ENCODE measurements at regions not wholly inside any gene's neighbourhood (a gene's known extent, or its start where the extent isn't known, plus 50 kb on each side); places are given as distances from the start of the nearest gene placed in this dataset.

DNA sequence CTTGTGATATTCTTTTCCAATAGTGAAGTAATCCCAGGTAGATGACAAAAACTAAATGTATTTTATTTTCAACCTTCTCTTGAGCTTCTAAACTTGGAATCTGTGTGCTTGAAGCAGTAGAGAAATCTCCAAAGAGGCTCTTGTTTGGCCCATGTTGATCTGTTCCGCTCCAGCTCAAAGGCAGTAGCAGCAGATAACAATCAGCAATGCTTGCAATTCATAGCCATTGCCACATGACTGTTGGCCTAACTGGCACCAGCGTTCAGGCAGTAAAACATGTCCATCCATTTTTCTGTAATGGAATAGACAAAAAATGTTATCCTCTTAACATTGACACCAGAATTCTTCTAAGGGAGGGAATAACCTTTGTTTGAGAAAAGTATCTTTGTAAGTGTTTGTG lies 270.7 kb upstream of the MSX2 start:
- DNase-seq (ENCODE audit: low read depth, low spot score) (no peak), FAIRE-seq (no peak)
- Histone ChIP-seq H3K9me3 (replicated peaks; ENCODE audit: control insufficient read depth, insufficient read depth, low read length) (no peaks in the 10 kb centered on the region), H3K36me3 (ENCODE audit: control insufficient read depth in 2 of 2, extremely low read depth in 1 of 2, insufficient read depth in 2 of 2, low read length in 2 of 2) (no peaks in the 10 kb centered on the region), H3K4me1 (ENCODE audit: control insufficient read depth, extremely low read depth, insufficient read depth, low read length) (no peaks in the 10 kb centered on the region), H4K20me1 (replicated peaks; ENCODE audit: control insufficient read depth, extremely low read depth, insufficient read depth, low read length) (no peaks in the 10 kb centered on the region), H2AFZ (ENCODE audit: low read depth, low read length) (no peak overlapping the region), H3K9me1 (replicated peaks; ENCODE audit: control insufficient read depth, extremely low read depth, insufficient read depth, low read length) (no peaks in the 10 kb centered on the region), H3K27ac (ENCODE audit: insufficient read depth, low read depth, low read length) (no peak overlapping the region), H3K9ac (replicated peaks; ENCODE audit: extremely low read depth, insufficient read depth, low read length) (no peak overlapping the region), H3K79me2 (ENCODE audit: control insufficient read depth, insufficient read depth, low read length) (no peaks in the 10 kb centered on the region), H3K27me3 (ENCODE audit: control insufficient read depth in 2 of 2, insufficient read depth in 2 of 2, low read length in 2 of 2) (no peaks in the 10 kb centered on the region), H3K4me2 (ENCODE audit: insufficient read depth, low read length) (no peak overlapping the region), H3K4me3 (replicated peaks in 1 of 3; ENCODE audit: insufficient read depth in 1 of 3, low read depth in 1 of 3, low read length in 3 of 3) (no peak overlapping the region)
- ChIA-PET POLR2A (no interaction called here), CTCF (no interaction called here)
- intact Hi-C loops (cut with micrococcal nuclease) (no loop called here), dilution Hi-C loops (cut with MboI; ENCODE audit: extremely low pct_ligation_motif_present, low sequenced_read_pairs) (no loop called here)
- BruUV-seq (replicated peaks): no TSS peak
- TF ChIP-seq MYC (IDR thresholded peaks at IDR 0.05; ENCODE audit: low read depth, low read length): no peak
- TF ChIP-seq, protein P1, sequence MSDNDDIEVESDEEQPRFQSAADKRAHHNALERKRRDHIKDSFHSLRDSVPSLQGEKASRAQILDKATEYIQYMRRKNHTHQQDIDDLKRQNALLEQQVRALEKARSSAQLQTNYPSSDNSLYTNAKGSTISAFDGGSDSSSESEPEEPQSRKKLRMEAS (IDR thresholded peaks at IDR 0.05; ENCODE audit: insufficient read depth, insufficient read length): no peak
- no peak for TF ChIP-seq FOS (IDR thresholded peaks at IDR 0.05; ENCODE audit: borderline replicate concordance, insufficient read depth, low read length)
- no peak for TF ChIP-seq POLR2AphosphoS5 (IDR thresholded peaks at IDR 0.05; ENCODE audit: insufficient read depth, low read depth, low read length)
- no peak for TF ChIP-seq EZH2 (IDR thresholded peaks at IDR 0.05; ENCODE audit: borderline replicate concordance, low read depth, low read length, severe bottlenecking)
- TF ChIP-seq POLR2A (IDR thresholded peaks at IDR 0.05; ENCODE audit: low read depth, low read length): no peak
- no peak for TF ChIP-seq GATA2 (IDR thresholded peaks at IDR 0.05; ENCODE audit: insufficient read depth, insufficient read length, low read depth, low read length)
- TF ChIP-seq, protein P2, sequence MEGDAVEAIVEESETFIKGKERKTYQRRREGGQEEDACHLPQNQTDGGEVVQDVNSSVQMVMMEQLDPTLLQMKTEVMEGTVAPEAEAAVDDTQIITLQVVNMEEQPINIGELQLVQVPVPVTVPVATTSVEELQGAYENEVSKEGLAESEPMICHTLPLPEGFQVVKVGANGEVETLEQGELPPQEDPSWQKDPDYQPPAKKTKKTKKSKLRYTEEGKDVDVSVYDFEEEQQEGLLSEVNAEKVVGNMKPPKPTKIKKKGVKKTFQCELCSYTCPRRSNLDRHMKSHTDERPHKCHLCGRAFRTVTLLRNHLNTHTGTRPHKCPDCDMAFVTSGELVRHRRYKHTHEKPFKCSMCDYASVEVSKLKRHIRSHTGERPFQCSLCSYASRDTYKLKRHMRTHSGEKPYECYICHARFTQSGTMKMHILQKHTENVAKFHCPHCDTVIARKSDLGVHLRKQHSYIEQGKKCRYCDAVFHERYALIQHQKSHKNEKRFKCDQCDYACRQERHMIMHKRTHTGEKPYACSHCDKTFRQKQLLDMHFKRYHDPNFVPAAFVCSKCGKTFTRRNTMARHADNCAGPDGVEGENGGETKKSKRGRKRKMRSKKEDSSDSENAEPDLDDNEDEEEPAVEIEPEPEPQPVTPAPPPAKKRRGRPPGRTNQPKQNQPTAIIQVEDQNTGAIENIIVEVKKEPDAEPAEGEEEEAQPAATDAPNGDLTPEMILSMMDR (IDR thresholded peaks at IDR 0.05; ENCODE audit: extremely low read depth in 1 of 2, insufficient read depth in 1 of 2, low read depth in 1 of 2, low read length in 2 of 2): no peak
- TF ChIP-seq JUN (IDR thresholded peaks at IDR 0.05; ENCODE audit: borderline replicate concordance, insufficient read depth, insufficient read length, low read depth): no peak
